HG02840 (cell line): ENCODE measurements at regions not wholly inside any gene's neighbourhood (a gene's known extent, or its start where the extent isn't known, plus 50 kb on each side); places are given as distances from the start of the nearest gene placed in this dataset.

Source experiments
- ATAC-seq: cut with Tn5 transposase; IDR thresholded peaks from one replicate; pipeline ENCODE4 v1.9.1; 2021; ENCODE audit warnings: mild to moderate bottlenecking, moderate library complexity, moderate number of reproducible peaks; ENCODE audit not compliant: unreplicated experiment, low FRiP score

DNA sequence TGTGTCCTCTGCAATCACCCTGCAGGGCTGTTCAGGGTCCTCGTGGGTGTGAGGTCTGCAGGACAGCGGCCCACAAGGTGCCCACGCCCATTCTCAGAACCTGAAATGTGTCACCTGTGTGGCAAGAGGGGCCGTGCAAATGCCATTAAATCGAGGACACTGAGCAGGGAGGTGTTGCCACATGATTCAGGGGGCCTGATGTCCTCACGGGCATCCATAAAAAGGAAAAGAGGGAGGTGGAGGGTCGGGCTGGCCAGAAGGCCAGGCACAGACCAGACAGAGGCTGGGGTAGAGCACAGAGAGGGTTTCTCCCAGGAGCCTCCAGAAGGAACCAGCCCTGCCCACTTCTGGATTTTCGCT is 239.6 kb downstream of the ERMARD start:
- no peak for ATAC-seq

- ATAC-seq, result no peak
Observed at GRCh38 chr6:169990095-169991030, 238.9 kb downstream of the ERMARD start.

DNA sequence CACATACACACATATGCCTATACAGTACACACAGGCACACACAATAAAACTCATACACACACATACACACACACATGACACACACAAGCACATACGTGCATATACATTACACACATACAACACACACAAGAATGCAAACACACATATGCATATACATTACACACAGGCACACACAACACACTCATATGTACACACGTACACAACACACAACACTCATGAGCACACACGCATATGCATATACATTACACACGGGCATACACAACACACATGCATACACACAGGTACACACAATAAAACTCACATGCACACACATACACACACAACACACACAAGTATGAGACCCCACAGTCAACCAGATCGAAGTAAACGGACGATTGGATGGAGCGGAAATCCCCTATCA is 238.2 kb downstream of the ERMARD start:
- no peak for ATAC-seq

DNA sequence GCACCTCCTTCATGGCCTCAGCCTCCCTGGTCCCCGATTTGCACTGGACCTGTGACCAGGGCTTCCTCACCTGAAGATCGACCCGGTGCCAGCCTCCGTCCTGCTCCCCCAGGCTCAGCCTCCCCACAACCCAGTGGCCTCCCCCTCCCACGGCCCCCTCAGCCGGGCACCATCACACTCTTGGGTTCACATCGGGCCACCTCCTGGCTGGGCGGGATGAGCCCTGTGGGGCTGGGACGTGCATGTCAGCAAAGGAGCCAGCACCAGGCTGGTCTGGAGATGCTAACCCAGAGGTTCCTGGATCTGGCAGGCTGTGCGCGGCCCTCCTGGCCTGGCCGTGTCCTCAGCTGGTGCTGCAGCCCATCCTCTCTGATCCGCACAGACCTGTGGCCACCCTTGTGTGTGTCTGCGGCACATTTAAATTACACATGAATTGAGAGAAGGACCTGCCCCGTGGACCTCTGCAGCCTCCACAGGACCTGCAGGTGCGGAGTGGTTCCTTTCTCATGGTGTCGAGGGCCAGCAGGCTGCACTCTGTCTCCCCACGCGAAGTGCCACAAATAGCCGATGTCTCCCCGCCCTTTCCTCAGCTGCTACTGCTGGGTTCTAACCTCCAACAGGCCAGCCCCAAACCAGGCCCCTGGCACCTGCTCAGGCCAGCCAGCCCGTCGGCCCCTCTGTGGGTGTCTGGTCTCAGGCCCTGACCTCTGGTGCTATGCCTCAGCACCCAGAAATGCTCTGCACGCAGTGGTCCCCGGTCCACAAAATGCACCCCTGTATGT is 237.5 kb downstream of the ERMARD start:
- no peak for ATAC-seq

DNA sequence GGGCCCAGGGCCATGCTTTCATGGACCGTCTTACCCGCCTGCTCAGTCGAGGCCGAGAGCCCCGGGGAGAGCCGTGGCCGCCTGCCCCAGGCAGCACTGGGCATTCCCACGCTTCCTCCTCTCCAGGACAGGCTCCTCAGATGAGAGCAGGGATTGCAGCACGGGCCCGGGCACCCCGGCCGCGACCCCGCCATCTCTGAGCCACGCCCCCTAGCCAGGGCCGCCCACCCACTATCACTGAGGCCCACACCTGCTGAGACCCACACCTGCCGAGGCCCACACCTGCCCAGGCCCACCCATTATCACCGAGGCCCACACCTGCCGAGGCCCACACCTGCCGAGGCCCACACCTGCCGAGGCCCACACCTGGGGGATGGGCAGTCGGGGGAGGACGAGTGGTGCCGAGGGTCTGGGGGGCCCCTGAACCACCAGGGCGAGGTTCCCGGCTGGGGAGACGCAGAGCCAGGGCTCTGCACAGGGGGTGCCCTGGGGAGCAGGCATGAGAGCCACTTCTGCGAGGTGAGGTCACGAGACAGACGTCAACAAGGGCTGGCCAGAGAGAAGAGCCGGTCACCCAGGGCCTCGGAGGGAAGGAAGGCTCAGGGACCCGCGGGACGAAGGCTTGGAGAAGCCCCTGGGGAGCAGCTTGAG is 235.6 kb downstream of the ERMARD start:
- ATAC-seq, result no peak

GRCh38 chr6:169986171-169986847 is 234.9 kb downstream of the ERMARD start:
- ATAC-seq, result no peak

DNA sequence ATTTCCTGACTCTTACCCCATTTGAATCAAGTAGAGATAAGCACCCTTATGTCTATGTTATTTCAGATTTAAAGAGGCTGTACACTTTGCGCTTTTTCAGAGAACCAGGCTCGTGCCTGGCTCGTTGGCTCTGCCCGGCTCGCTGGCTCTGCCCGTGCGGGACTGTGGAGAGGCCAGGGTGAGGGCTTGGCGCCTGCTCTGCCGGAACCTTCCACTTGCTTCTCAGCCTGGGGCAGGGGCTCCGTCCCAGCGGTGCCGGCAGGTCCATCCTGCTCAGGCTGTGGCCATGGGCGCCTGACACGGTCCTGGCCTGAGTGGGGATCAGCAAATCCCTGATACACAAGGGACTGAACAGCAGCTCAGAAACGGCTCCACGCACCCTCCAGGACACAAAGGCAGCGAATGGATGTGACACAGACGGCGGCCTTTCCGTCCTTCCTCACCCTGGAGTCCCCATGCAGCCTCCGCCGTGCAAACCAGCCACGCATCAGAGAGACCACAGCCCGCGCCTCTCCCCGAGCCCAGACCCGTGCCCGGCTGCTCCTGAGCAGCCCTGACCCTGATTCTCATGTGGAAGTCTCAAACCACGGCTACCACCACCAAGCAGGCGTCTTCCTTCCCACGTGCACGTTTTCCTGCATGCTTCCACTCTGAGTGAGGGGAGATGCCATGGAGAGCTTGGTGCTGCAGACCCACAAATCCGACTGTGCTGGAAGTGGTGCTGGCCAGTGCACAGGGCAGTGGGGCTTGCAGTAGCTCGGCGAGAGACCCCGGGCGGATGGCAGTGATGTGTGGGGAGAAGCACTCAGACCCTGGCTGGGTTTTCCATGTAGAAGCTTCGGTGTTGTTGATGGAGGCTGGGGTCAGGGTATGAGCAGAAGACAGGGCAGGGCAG is 233.9 kb downstream of the ERMARD start:
- ATAC-seq, result no peak

DNA sequence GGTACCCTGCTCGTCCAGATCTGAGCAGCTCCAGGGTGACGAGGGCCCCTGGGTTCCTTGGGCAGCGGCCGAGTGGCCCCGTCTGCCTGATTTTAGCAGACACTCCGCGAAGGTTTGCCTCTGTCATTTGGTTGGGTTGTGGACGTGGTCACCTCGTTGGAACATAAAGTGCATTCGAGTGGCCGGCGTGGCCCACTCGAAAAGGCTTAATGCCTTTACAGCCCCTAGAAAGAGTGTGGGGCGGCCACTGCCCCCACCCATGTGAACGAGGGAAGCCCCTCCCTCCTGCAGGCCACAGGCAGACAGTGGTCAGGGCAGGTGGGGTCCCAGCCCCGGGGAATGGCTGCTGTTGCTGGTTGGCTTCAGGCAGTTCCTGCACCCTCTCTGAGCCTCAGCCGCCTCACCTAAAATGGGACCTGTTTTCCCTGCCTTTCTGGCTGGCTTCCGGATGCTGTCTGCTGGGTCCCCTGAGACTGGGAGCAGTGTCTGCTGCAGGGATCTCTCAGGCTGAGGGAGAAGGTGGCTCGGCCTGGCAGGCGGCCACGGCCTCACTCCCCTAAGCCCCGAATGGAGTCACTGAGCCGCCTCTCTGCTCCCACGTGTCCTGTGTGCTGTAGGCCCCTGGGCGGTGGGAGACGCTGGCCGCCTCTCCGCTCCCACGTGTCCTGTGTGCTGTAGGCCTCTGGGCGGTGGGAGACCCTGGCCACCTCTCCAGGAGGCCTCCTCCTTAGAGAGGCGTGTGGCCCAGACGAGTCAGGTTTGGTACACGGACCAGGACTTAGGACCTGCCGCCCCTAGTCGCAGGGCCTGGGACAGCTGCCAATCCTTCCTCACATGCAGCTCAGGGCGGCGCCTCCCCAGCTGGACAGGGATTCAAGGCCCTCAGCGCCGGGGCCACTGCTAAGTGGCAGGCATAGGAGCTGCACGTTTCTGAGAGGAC is 233.0 kb downstream of the ERMARD start:
- no peak for ATAC-seq

GRCh38 chr6:169983651-169984050 is 232.2 kb downstream of the ERMARD start:
- ATAC-seq, result no peak

DNA sequence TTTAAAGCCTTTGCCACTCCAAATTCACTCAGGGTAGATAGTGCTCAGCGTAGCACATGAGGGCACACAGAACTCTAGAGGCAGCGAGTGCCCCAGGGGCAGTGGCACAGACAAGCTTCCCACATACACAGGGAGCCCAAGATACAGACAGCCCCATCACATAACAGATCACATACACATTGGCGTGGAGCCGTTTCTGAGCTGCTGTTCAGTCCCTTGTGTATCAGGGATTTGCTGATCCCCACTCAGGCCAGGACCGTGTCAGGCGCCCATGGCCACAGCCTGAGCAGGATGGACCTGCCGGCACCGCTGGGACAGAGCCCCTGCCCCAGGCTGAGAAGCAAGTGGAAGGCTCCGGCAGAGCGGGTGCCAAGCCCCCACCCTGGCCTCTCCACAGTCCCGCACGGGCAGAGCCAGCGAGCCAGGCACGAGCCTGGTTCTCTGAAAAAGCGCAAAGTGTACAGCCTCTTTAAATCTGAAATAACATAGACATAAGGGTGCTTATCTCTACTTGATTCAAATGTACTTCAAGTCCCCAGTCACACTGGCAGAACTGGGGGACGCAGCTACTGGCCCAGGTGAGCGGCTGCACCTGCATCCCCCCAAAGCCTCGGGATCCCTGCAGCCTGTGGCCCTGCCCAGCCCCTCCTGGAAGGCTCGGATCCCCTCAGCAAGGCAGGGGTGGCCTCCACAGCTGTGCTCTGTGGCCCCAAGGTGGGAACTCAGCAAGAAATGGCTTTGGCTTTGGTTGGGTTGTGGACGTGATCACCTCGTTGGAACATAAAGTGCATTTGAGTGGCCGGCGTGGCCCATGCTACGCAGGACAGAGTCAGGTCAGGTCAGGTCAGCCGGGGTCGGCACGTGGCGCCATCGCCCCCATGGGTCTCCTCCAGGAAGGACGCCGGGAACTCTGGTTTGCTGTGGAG is 231.3 kb downstream of the ERMARD start:
- no peak for ATAC-seq

- no peak for ATAC-seq
Observed at GRCh38 chr6:169981969-169982368, 230.5 kb downstream of the ERMARD start.

DNA sequence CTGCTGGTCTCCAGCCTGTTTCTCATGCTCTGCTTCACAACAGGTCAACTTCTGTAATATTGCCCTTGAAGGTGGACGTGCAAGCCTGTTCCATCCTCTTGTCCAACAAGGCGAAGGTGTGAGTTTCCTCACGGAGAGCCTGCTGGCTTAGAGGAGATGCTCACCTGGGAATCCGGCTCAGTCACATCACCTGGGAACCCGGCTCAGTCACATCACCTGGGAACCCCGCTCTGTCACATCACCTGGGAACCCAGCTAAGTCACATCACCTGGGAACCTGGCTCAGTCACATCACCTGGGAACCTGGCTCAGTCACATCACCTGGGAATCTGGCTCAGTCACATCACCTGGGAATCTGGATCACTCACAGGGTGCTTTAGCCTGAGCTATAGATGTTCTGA is 230.1 kb downstream of the ERMARD start:
- no peak for ATAC-seq

- no peak for ATAC-seq
Observed at GRCh38 chr6:169980826-169981450, 229.5 kb downstream of the ERMARD start.

DNA sequence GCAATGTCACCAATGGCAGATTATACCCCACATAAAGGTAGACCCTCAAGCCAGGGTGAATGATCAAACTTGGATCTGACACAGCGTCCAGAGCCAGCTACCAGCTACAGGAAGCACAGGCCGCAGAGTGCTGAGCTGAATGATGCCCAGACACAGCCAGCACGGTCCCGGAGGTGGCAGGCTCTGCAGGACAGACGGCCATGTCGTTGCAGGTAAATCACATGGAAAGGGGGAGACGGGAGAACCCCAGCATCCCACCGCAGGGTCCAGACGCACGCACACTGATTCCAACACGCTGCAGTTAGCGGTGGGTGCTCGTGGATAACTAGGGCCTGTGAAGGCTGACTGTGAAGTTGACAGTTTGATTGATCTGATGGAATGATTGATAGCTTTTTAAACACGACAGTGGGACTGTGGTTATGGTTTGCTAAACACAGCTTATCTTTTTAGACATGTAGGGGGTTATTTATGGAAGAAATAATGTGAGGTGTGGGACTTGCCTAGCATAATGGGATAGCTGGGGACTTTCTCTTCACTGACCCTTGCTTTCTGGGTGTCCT is 228.5 kb downstream of the ERMARD start:
- no peak for ATAC-seq

DNA sequence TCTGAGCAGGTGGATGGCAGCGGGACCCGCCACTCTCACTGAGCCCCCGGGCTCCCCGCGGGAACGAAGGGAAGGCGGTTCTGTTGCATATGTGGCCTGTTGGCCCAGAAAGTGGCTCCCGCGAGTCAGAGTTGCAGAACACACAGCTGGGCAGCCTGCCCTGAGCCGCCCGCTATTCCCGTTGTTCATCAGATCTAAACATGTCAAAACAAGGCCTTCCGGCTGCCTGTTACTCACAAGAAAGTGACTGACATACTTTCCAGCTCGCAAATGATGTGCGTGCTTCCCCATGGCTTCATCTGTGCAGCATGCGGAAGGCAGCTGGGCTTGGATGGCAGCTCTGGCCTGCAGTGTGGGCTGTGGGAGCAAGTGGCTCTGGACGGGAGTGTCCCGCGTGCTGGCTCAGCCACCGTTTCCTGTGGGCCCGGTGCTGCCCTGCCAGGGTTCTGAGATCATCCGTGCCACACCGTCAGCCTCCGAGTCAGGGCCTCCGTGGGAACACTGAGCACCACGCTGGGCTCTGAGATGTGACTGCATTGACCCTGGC is 227.3 kb downstream of the ERMARD start:
- no peak for ATAC-seq

- ATAC-seq, result no peak
Observed at GRCh38 chr6:169977434-169978265, 226.2 kb downstream of the ERMARD start.
